NCI-H526 treated with DMSO at 0.1 percent for 48 hours (cell line): ENCODE measurements at regions not wholly inside any gene's neighbourhood (a gene's known extent, or its start where the extent isn't known, plus 50 kb on each side); places are given as distances from the start of the nearest gene placed in this dataset.

Experiments used
- DNase-seq: peaks from one replicate; lab custom pipeline; 2025; lab: John Stamatoyannopoulos, UW

DNA sequence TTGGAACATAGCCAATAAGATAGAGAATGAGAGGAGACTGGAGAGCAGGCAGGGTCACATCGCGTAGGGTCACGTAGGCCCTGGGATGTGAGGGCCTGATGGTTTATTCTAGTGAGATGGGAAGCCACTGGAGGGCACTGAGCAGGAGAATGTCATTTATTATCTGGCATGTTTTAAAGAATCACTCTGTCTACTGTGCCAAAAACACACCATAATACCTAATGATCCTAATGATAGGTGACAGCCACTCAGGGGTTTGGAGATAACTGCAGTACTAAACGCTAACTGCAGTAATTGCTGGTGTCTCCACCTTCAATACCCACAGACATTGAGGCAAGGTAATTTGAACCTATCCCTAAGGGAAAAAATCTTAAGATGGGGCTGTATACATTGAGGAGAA lies 185.4 kb downstream of the TTLL7 start:
- DNase-seq = no peak

DNA sequence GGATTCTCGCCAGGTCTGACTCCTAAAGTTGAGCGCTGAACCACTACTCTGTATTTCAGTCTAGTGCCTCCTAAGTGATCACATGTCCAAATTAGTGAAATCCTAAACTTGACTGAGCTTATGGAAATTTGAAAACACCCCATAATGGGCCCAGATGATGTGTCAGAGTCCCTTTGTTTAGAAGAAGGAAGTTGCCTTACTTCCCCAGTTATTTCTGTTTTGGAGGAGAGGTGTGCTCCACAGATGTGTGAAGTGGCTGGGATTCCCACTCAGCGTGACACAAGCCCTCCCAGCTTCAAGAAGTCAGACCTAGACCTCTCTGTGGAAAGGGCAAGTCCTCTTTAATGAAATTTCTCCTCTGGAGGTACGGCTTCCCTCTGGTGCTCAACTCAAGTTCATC lies 188.8 kb downstream of the TTLL7 start:
- DNase-seq = no peak

DNA sequence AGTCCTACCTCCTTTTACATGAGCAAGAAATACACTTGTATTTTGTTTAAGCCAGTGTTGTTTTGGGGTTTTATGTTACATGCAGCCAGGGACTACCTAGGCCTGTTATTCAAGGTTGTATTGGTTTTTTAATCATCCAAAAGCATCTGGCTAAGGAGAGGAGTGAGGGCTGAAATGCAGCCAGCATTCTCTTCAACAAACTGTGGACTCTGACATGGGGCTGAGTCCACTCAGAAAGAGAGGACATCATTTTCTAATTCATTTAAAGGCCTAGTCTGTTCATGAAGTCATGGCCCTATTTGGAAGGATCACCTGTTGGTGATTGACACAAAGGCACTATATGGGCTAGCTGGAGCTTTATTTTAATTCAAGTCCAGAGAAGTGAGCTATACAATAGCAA lies 190.4 kb downstream of the TTLL7 start:
- DNase-seq = no peak

DNA sequence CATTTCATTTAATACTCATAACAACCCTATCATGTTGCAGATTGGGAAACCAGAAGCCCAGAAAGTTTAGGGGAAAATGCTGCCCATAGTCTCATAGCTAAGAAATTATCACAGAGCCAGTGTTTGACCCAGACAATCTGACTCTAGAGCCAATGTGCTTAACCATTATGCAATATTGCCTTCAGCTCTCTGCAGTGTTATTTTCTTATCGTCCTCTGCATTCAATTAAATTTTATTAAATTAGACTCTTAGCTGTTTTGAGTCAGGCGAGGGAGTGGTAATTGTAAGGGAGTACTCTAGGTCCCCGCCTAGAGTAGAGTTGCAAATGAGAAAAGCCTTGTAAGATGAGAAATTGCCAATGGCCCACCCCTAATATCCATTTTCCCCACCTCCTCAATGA lies 191.1 kb downstream of the TTLL7 start:
- DNase-seq = no peak

DNA sequence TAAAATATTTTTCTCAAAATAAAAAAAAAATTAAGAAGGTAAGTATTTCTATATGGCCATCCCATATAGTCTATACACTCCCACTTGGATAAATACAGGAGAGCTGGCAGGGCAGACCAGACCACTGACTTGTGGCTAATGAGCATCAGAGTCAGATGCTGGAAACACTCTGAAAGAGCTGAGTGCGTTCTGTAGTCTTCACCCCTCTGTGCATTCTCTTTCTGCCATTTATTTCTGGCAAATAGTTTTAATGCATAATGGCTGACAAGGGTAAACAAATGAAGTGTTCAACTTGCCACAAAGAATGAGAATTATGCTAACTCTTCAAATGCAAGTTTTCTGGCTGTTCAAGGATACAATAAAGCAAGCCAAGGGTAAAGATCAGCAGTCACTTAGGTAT lies 191.7 kb downstream of the TTLL7 start:
- DNase-seq = no peak

DNA sequence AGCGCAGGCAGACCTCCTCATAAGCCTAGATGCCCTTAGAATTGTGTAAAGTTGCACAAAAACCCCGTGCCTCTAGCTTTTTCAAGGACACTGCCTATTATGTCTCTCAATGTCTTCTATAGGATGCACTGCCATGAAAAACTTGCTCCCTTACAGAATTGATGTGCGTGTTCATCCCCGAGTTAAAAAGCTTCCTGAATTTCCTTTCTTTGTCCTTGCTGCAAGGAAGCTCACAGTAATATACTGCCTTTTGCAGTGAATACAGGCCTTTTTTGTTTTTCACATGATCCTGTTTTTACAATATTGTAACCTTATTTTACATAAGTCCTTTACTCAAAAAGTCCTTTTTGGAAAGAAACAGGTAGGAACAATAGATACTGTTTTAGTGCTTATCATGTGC lies 193.0 kb downstream of the TTLL7 start:
- no peak for DNase-seq

DNA sequence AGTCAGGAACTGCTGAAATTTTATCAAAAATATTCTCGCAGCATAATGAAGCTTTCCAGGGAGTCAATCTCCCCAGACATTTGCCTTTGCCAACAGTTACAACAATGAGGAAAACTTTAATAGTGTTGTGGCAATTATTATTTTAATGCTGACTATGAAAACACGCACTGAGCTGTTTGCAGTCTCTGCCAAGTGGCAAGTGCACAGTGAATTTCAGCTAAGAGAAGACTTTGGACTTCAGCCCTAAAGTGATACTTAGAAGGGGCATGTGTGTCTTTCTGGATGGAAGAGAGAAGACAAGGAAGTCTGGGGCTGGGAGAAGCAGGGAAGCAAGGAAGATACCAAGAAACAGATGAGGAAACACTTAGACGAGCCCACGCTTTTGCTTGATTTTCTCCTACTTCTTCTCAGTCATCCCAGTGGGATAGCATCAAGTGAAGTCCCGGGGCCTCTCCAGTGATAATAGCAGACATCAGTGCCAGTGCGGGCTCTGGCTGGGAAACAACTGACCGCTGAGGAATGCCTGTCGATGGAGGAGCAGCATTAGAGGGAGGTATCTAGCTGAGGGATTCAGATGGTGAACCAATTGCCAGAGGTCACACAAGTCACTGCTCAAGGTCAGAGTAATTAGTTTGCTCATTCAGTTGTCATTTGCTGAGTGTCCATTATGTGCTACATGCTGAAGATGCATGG lies 196.3 kb downstream of the TTLL7 start:
- no peak for DNase-seq

DNA sequence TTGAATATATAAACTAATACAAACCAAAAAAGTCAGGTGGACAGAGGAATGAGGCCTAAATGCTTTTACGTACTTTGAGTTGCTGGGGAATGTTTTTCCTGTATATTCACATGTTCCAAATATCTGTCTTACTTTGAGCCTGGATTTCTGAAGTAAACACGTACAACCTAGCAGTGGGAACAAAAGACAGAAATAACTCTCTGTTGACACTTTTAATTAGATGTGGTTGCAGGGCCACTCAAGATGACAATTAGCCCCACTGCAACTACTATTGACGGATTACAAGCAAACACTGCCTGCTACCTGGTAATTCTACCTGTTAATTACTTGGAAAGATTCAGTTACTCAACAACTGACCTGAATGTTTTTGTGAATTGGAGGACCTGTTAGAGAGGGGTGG lies 196.9 kb downstream of the TTLL7 start:
- no peak for DNase-seq

DNA sequence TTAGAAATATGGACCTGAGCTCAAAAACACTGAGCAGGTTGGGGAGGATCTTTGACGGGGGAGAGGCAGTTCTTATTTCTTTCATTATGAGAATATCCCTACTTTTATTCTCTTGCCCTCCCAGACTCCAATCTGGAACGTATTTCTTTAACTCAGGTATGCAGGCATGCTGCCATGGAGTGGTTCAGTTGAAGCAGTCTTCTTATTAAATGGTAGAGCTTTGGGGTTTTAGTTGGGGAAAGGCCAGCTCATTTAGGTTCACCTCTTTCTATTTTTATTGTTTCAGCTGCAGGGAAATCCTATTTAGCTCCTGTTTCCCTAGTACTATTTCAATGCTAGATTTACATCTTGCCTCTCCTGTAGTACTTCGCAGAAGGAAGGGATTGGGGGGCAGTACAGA lies 198.9 kb downstream of the TTLL7 start:
- no peak for DNase-seq

DNA sequence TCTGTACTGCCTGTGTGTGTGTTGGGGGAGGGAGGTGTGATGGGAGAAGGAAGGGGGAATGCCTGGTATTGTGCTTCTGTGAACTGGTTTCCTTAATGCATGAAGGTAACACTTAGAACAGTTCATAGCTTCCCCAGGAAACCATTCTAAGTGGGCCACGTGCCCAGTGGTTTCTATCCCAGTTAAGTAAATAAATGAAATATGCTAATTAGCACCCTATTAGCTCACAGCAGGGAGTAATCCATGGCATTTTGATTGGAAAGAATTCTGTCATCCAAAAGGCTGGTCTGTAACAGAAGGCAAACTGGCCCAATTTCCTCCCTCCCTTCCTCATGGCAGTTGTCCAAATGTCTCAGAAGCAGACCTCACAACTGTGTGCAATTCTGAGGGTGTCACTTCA lies 199.3 kb downstream of the TTLL7 start:
- no peak for DNase-seq

DNA sequence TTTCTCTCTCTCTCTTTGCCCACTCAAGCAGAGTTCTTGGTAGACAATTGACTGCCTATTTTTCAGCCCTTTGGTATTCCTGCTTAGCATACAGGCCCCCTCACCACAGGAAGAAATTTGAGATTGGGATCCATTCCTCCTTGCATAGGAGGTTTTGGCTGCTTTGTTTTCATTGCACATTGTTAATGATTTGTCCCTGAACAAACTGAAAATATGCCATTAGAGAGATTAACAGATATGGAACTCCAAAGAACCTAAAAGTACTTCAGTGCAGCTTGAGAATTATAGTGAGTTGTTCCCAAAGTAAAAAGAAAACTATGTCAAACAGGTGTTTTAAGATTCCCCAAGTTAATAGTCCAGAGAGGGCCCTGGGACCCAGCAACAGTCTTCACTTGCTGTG lies 200.0 kb downstream of the TTLL7 start:
- no peak for DNase-seq

DNA sequence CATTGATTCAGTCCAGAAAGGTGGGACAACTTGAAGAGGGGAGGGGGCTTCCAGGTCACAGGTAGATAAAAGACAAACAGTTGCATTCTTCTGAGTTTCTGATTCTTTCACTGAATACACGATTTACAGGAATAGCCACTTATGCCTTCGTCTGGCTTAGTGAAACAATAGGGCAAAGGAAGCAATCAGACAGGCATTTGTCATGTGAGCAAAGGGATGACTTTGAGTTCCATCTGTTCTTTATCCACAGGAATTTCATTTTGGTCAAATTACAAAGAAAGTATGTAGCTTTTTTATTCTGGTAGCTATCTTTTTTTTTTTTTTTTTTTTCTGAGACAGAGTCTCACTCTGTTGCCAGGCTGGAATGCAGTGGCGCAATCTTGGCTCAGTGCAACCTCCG lies 202.5 kb downstream of the TTLL7 start:
- DNase-seq = no peak

DNA sequence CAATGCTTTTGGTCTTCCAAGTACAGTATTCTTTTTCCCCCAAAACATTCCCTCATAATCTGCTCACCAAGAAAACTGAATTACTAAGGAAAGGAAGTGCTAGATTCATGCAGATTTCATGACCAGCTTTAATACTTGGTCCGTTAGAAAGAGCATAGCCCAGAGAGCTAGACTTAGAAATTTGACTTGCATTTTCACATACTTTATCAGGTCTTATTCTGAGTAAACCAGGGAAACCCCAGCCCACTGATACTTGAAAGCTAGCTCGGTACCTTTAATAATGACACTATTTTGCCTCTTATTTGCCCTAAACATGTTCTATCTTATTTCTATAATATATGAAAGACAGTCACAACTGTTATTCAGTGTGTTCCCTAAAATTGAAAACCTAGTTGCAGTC lies 204.5 kb downstream of the TTLL7 start:
- no peak for DNase-seq

DNA sequence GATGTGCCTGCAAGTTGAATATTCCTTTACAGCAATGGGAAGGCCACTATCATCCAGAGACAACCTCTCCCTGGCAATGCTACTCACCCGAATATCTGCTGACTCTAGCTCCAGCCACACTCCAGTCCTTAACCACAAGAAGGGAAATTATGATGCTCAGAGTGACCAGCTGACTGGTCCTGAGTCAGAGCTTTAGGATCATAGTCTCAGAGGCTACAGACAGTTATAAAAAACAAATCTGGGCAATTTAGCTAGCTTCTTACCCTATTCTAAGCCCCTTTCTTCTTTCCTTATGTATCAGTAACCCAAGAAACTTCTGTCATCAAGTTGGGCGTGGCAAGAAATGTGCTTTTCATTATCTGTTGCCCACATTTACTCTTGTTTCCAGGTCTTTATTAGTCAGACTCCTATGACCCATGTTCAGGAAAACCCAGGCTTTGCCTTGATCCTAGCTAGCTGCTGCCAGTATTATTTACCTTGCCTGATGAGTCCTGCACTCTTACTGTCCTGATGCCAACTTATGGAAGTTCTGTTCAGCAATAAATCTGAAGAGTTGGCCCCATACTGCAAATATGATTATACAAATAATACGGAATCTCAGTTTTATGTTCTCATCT lies 207.0 kb downstream of the TTLL7 start:
- no peak for DNase-seq

DNA sequence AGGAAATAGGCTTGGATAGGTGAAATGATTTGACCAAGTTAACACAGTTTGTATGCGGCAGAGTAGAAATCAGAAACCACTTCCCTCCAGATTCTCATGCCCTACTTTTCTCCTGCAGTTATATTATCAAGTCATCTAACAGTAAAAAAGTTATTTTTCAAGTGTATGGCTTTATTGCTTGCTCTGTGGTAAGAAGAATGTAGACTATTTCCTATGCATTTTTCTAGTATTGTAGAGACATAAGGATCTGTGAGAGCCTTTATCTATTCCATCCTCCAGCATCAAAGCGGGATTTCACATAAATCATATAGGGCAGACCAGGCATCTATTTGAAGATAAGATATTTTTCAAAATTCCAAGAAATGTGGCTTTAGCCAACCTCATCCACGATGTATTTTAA lies 208.5 kb downstream of the TTLL7 start:
- no peak for DNase-seq

DNA sequence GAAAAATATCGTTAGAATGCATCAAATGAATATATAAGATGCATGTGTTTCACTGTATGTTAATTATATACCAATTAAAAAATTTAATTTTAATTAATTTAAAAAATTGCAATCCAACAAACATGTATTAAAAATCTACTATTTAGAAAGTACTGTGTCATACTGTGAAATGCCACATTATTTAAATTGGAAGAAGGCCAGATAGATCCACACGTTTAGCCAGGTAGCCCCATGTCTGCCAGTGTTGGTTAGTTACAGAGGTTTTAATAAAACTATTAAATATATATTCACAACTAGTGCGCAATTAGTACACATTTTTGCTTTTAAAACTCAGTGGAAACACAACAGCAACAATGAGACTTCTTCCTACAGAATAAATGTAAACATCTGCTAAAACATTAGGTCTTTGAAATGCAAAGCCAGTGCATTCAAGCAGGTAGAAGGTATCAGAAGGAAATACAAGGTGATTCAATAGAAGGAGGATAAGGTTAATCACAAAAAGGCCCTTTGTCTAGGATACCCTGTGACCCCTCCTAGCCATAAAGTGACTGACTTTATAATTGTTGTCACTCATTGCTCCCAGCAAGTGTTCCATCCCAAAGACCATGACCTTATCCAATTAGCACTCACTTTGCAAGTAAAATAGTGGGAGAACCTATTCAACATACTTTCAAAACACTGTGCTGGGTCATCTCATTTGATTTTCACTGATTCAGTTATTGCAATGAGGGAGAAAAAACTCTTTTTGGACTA lies 211.5 kb downstream of the TTLL7 start:
- peak; percentile 94 for DNase-seq

DNA sequence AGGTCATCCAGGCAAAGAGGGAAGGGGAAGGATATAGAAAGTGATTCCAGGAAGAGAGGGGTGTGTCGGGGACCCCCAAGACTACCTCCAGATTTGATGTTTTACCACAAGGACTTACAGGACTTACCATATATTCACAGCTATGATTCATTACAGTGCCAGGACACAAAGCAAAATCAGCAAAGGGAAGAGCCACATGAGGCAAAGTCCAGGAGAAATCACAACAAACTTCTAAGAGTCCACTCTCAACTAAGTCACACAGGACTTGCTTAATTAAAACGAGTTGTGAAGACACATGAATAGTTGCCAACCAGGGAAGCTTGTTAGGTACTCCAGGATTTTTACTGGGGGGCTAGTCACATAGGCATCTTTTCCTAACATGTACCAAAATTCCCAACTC lies 217.3 kb downstream of the TTLL7 start:
- no peak for DNase-seq

DNA sequence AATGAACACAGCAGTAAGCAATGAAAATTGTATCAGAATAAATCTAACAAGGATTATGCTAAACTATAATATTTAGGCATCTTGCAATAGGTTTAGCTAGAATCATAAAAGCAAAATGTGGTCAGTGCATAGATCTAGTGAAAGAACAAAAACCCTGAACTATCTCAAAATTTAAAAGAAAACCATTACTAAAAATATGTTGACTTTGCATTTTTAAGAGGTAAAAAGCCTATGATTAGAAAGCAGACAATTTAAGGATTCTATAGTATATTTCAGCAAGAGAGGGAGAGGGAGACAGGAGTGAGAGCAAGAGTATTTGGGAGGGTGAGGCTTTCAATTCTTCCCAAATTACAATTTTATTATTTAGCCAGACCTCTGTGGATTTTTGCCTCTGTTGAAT lies 219.4 kb downstream of the TTLL7 start:
- DNase-seq = no peak

DNA sequence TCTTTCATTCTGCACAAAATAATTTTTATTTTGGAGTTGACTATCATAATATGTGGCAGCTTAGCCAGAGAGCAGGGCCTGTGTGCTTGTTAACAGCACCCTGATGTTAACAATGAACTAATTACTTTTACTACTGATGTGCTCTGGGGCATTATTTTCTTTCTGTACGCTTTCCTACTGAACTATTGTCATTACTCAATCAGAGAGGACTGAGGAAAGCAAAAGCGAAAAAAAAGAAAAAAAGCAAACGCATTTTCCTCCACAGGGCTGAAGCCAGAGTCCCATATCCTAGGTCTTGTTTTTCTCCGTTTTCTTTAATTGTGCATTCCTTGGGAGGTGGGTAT lies 221.2 kb downstream of the TTLL7 start:
- DNase-seq = no peak

DNA sequence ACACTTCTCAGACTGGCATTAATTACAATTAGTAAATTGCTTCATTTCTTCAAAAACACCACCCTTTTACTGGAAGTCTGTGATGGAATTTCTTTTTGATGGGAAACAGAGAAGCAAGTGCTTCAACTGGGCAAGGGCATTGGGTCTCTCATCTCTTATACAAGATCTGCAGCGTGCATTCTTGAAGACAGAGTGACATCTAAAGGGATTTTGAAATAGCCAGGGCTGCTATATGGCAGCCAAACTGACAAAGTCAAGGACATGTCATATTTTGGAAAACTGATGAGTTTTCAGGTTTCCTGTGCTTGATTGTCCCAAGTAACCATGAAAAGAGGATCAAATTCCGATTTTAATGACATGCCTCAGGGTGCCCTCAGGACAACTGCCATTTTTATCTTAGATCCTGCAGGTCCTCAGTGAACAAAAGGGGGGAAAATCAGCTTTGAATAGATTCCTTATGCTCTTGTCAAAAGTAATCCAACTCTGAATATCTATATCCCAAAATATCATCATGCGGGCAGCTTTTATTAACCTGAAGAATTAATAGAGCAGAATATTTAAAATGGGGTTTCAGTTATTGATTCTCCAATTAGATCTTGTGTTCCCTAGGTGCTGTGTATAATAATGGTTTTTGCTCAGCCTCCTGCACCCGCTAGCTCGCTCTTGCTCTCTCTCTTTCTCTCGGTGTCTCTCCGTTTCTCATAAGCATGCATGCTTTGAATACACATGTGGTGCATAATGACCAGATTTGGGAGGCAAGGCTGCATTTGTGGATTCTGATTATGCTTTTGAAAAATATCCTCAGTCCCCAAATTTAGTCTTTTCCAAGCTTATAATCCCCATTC lies 221.8 kb downstream of the TTLL7 start:
- no peak for DNase-seq

DNA sequence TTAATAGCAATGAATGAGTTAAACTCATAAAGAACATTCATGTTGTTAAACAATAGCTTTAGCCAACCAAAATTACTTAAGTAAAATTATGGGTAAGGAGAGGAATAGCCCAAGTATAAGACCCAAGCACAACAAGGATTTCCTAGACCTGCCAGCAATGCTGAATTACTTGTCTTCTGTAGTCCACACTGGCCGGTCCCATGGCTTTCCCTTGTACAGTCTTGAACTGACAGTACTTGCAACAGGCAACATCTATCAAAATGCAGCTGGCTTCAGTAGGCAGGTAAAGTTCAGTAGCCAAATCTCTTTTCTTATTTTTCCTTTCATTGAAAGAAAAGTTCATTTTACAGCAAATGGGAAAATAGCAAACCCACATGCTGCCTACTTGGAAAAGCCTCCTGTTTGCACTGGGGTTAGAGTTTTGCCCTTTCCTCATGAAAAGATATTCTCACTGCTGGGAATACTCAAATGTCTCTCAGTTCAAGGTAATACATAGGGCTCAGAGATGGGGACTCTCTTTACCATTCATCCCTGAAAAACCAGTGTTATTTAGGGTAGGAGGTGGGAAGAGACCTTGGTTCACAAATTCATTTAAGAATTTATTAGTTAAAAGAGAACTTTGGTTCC lies 222.8 kb downstream of the TTLL7 start:
- DNase-seq = no peak

DNA sequence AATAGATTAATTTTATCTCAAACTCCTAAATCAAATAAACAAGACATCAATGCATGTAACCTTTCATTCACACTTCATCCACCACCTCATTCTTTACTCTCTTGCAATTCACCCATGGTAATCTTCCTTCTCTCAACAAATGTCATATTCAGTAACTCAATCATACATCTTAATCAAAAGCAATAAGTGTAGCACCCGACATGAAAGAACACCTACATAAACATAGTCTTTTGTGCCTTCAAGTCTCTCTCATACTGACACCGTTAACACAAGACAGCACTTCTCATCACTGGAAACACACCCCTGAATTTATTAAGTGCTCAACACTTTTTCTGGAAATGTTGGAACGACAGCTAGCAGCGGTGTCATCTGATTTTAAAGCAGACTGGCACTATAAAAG lies 225.9 kb downstream of the TTLL7 start:
- DNase-seq = no peak
